Dedifferentiated amniotic fluid mesenchymal stem cell (primary cell): ENCODE measurements at regions not wholly inside any gene's neighbourhood (a gene's known extent, or its start where the extent isn't known, plus 50 kb on each side); places are given as distances from the start of the nearest gene placed in this dataset.

Experiments
- DNase-seq: peaks from one replicate; pipeline ENCODE4 v3.0.0-alpha.2; 2016; ENCODE audit errors: extremely low spot score

- DNase-seq = no peak
These were observed 345.9 kb upstream of the SMIM30 start for GRCh38 chr7:113464096-113464855.

- DNase-seq = no peak
These were observed 341.7 kb upstream of the SMIM30 start for GRCh38 chr7:113460067-113460466.

- DNase-seq = no peak
These were observed 338.2 kb upstream of the SMIM30 start for GRCh38 chr7:113456533-113456932.

GRCh38 chr7:113454597-113455169, 336.3 kb upstream of the SMIM30 start:
- DNase-seq = no peak

GRCh38 chr7:113452245-113452644, 333.9 kb upstream of the SMIM30 start:
- no peak for DNase-seq

GRCh38 chr7:113446791-113447190, 328.4 kb upstream of the SMIM30 start:
- no peak for DNase-seq

GRCh38 chr7:113446391-113446790, 328.0 kb upstream of the SMIM30 start:
- DNase-seq = no peak

GRCh38 chr7:113444261-113444660, 325.9 kb upstream of the SMIM30 start:
- DNase-seq = no peak

GRCh38 chr7:113440173-113440572, 321.8 kb upstream of the SMIM30 start:
- DNase-seq = no peak

- no peak for DNase-seq
These were observed 313.1 kb upstream of the SMIM30 start for GRCh38 chr7:113431406-113431805.

- DNase-seq = no peak
These were observed 305.9 kb upstream of the SMIM30 start for GRCh38 chr7:113424185-113424817.

- DNase-seq = peak; percentile 92
These were observed 303.5 kb upstream of the SMIM30 start for GRCh38 chr7:113421696-113422330.

GRCh38 chr7:113414401-113415035, 296.2 kb upstream of the SMIM30 start:
- DNase-seq = no peak

GRCh38 chr7:113412410-113412809, 294.1 kb upstream of the SMIM30 start:
- DNase-seq = no peak

GRCh38 chr7:113410796-113411195, 292.4 kb upstream of the SMIM30 start:
- no peak for DNase-seq

- no peak for DNase-seq
These were observed 290.6 kb upstream of the SMIM30 start for GRCh38 chr7:113408999-113409398.

GRCh38 chr7:113405296-113406056, 287.1 kb upstream of the SMIM30 start:
- DNase-seq = no peak

GRCh38 chr7:113404245-113404644, 285.9 kb upstream of the SMIM30 start:
- DNase-seq = no peak

- no peak for DNase-seq
These were observed 284.1 kb upstream of the SMIM30 start for GRCh38 chr7:113402482-113402881.

- DNase-seq = no peak
These were observed 283.7 kb upstream of the SMIM30 start for GRCh38 chr7:113402005-113402404.

GRCh38 chr7:113394856-113395255, 276.5 kb upstream of the SMIM30 start:
- no peak for DNase-seq
